Testis (tissue), 2 donors: ENCODE measurements at regions not wholly inside any gene's neighbourhood (a gene's known extent, or its start where the extent isn't known, plus 50 kb on each side); places are given as distances from the start of the nearest gene placed in this dataset.

ENCODE experiments used
- DNase-seq: peaks from one replicate; pipeline ENCODE4 v3.0.0-alpha.2; 2019
- H3K27ac ChIP-seq, 2 donors: fragments of 200-600 bp; sonication (generic); one replicate each; pipeline ENCODE4 v1.5.1; 2019
- H3K27me3 ChIP-seq: fragments of 200-600 bp; sonication (generic); one replicate; pipeline ENCODE4 v1.5.1; 2019
- H3K36me3 ChIP-seq: fragments of 200-600 bp; sonication (generic); one replicate; pipeline ENCODE4 v1.5.1; 2017; ENCODE audit warnings: low read depth; ENCODE audit errors: missing control alignments
- H3K4me1 ChIP-seq: fragments of 200-600 bp; sonication (generic); one replicate; pipeline ENCODE4 v1.5.1; 2019
- H3K4me3 ChIP-seq, 2 donors: fragments of 200-600 bp; sonication (generic); one replicate each; pipeline ENCODE4 v1.5.1; 2017 to 2019
- H3K9me3 ChIP-seq: fragments of 200-600 bp; sonication (generic); one replicate; pipeline ENCODE4 v1.5.1; 2017
- CTCF ChIP-seq, 3 experiments: fragments of 450-650 bp in 2 of 3; fragments of 200-600 bp in 1 of 3; sonication (generic) in 1 of 3; IDR thresholded peaks; one replicate each; pipeline ENCODE4 v1.5.1; 2016 to 2019; ENCODE audit warnings: antibody characterized with exemption in 3 of 3, mild to moderate bottlenecking in 2 of 3, moderate library complexity in 1 of 3
- POLR2A ChIP-seq: fragments of 450-650 bp; IDR thresholded peaks from one replicate; pipeline ENCODE4 v1.6.1; 2017; ENCODE audit warnings: antibody characterized with exemption, mild to moderate bottlenecking, moderate library complexity
- WGBS, 2 donors: methylation state at CpG; one replicate each; pipeline ENCODE4 v1.1.5; 2018; 5-methylcytosine and 5-hydroxymethylcytosine counted together
- intact Hi-C: fragments of 100-400 bp; cut with DNase I; formaldehyde crosslinking; loops from one replicate; pipeline ENCODE4 v1.15.1; 2023; ENCODE audit warnings: low total_unique reads

GRCh38 chr6:68114463-68115047, 520.5 kb upstream of the ADGRB3 start:
- H3K36me3 ChIP-seq, result no peaks in the 10 kb centered on the region
- intact Hi-C loops, result no loop called here
- no peak overlapping the region for H3K27ac ChIP-seq
- no peaks in the 10 kb centered on the region for H3K9me3 ChIP-seq
- H3K27me3 ChIP-seq, result no peaks in the 10 kb centered on the region
- DNase-seq, result no peak
- no peaks in the 10 kb centered on the region for H3K4me1 ChIP-seq
- H3K4me3 ChIP-seq, result no peak overlapping the region
- TF ChIP-seq POLR2A (no peak), CTCF (IDR thresholded peaks at IDR 0.05) (no peak)
- 46 to 54% methylated on average over 4 of the region's 4 CpGs for WGBS, 2 donors

GRCh38 chr6:68108233-68108835, 526.7 kb upstream of the ADGRB3 start:
- no peak for TF ChIP-seq CTCF (IDR thresholded peaks at IDR 0.05)
- TF ChIP-seq POLR2A, result no peak
- DNase-seq, result no peak
- H3K9me3 ChIP-seq, result no peaks in the 10 kb centered on the region
- no peaks in the 10 kb centered on the region for H3K4me1 ChIP-seq
- intact Hi-C loops, result no loop called here
- 72 to 74% methylated on average over 2 of the region's 2 CpGs for WGBS, 2 donors
- H3K27me3 ChIP-seq, result no peaks in the 10 kb centered on the region
- H3K27ac ChIP-seq, result no peak overlapping the region
- H3K4me3 ChIP-seq, result no peak overlapping the region
- H3K36me3 ChIP-seq, result no peaks in the 10 kb centered on the region

- Histone ChIP-seq H3K4me3 (no peak overlapping the region), H3K36me3 (no peaks in the 10 kb centered on the region), H3K27me3 (no peaks in the 10 kb centered on the region), H3K4me1 (no peaks in the 10 kb centered on the region), H3K27ac (no peak overlapping the region), H3K9me3 (no peaks in the 10 kb centered on the region)
- DNase-seq, result no peak
- intact Hi-C loops, result no loop called here
- TF ChIP-seq CTCF (IDR thresholded peaks at IDR 0.05) (no peak), POLR2A (no peak)
Observed at GRCh38 chr6:68094070-68094469, 541.0 kb upstream of the ADGRB3 start.

- Histone ChIP-seq H3K36me3 (no peaks in the 10 kb centered on the region), H3K4me1 (no peaks in the 10 kb centered on the region), H3K4me3 (no peak overlapping the region), H3K27ac (no peak overlapping the region), H3K27me3 (no peaks in the 10 kb centered on the region), H3K9me3 (no peaks in the 10 kb centered on the region)
- 93 to 95% methylated on average over 1 of the region's 1 CpG for whole genome bisulfite sequencing, 2 donors
- intact Hi-C loops, result no loop called here
- TF ChIP-seq CTCF (IDR thresholded peaks at IDR 0.05), result no peak
- TF ChIP-seq POLR2A, result no peak
- DNase-seq, result no peak
Observed at GRCh38 chr6:68087399-68088133, 547.5 kb upstream of the ADGRB3 start.
